ENCODE measurements at regions not wholly inside any gene's neighbourhood (a gene's known extent, or its start where the extent isn't known, plus 50 kb on each side); places are given as distances from the start of the nearest gene placed in this dataset.

DNA sequence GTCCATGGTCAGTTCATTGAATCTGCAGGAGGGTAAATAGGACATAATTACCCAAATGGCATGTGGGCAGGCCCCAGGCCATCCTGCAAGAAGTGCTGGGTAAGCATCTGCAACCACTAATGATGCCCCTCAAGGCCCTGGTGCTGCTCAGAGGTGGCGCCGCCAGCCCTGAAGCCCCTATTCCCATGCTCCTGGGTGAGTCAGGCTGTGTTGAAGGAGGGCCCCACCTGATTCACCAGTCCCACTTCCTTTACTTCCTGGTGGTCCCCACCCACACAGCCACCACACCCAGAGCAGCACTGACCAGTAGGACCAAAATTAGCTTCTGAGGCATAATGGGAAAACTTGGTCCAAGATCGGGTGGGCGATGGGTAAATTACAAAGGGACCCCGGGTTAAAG is 120.4 kb upstream of the SPRY4 start:
- TF ChIP-seq, protein P1, sequence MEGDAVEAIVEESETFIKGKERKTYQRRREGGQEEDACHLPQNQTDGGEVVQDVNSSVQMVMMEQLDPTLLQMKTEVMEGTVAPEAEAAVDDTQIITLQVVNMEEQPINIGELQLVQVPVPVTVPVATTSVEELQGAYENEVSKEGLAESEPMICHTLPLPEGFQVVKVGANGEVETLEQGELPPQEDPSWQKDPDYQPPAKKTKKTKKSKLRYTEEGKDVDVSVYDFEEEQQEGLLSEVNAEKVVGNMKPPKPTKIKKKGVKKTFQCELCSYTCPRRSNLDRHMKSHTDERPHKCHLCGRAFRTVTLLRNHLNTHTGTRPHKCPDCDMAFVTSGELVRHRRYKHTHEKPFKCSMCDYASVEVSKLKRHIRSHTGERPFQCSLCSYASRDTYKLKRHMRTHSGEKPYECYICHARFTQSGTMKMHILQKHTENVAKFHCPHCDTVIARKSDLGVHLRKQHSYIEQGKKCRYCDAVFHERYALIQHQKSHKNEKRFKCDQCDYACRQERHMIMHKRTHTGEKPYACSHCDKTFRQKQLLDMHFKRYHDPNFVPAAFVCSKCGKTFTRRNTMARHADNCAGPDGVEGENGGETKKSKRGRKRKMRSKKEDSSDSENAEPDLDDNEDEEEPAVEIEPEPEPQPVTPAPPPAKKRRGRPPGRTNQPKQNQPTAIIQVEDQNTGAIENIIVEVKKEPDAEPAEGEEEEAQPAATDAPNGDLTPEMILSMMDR (IDR thresholded peaks at IDR 0.05): no peak
- TF ChIP-seq POLR2A (IDR thresholded peaks at IDR 0.05): no peak
